ENCODE measurements at regions not wholly inside any gene's neighbourhood (a gene's known extent, or its start where the extent isn't known, plus 50 kb on each side); places are given as distances from the start of the nearest gene placed in this dataset.

DNA sequence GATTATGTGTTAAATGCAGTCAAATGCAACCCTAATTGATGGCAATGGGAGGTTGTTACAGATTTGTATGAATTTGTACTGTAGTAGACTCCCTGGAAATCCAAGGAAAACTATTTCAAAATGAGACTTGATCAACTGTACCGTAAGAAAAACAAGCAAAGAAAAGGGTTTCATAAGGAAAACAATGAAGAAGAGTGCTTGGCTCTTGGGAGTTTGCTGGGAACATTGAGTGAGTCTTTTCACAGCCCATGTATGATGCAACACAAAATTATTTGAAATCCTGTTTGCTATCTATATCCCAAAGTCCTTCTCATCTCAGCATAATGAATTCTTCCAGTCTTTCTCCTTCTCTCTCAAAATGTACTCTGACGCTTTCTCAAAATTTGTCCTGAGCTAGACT is 67.0 kb upstream of the OSR1 start:
- TF ChIP-seq, protein P1, sequence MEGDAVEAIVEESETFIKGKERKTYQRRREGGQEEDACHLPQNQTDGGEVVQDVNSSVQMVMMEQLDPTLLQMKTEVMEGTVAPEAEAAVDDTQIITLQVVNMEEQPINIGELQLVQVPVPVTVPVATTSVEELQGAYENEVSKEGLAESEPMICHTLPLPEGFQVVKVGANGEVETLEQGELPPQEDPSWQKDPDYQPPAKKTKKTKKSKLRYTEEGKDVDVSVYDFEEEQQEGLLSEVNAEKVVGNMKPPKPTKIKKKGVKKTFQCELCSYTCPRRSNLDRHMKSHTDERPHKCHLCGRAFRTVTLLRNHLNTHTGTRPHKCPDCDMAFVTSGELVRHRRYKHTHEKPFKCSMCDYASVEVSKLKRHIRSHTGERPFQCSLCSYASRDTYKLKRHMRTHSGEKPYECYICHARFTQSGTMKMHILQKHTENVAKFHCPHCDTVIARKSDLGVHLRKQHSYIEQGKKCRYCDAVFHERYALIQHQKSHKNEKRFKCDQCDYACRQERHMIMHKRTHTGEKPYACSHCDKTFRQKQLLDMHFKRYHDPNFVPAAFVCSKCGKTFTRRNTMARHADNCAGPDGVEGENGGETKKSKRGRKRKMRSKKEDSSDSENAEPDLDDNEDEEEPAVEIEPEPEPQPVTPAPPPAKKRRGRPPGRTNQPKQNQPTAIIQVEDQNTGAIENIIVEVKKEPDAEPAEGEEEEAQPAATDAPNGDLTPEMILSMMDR (IDR thresholded peaks at IDR 0.05), result no peak
- TF ChIP-seq POLR2AphosphoS5 (IDR thresholded peaks at IDR 0.05; ENCODE audit: insufficient read depth in 1 of 2, low read depth in 1 of 2), result no peak

All from vagina (tissue), 2 donors.